T-cell (primary cell): ENCODE measurements at regions not wholly inside any gene's neighbourhood (a gene's known extent, or its start where the extent isn't known, plus 50 kb on each side); places are given as distances from the start of the nearest gene placed in this dataset.

Experiments used
- ATAC-seq, 4 experiments: fragments of 200-7000 bp in 3 of 4; fragments of 150-1000 bp in 1 of 4; cut with Tn5 transposase; replicated peaks in 1 of 4; 1 replicate in 3 of 4; 2 replicates in 1 of 4; pipeline ENCODE4 v1.10.0; 2021; ENCODE audit warnings: moderate library complexity in 3 of 4, mild to moderate bottlenecking in 2 of 4, moderate number of reproducible peaks in 1 of 4
- CTCF ChIA-PET, 2 donors: fragments of 300-600 bp; sonication (Branson Sonifier 250); formaldehyde crosslinking; loops; one replicate each; lab custom pipeline; 2022; ENCODE audit warnings: antibody characterized with exemption in 2 of 2; lab: Charles Lee
- POLR2A ChIA-PET, 2 donors: fragments of 300-600 bp; sonication (Branson Sonifier 250); formaldehyde crosslinking; loops; one replicate each; lab custom pipeline; 2022; ENCODE audit warnings: antibody characterized with exemption in 2 of 2; lab: Charles Lee
- DNase-seq, 35 experiments: peaks; one replicate each; pipeline versions ENCODE4 v3.0.0 to v3.0.0-alpha.2; 2013 to 2023
- H3K27ac ChIP-seq: one replicate; pipeline ENCODE4 v1.5.1; 2013; ENCODE audit warnings: low read length
- H3K27me3 ChIP-seq, 2 experiments: replicated peaks in 1 of 2; 1 replicate in 1 of 2; 2 replicates in 1 of 2; pipeline versions ENCODE4 v1.6.1 to v1.7.0; 2013; ENCODE audit warnings: low read length in 1 of 2, mixed read lengths in 1 of 2; ENCODE audit not compliant: control insufficient read depth in 2 of 2, insufficient read depth in 2 of 2; ENCODE audit errors: extremely low read depth in 1 of 2
- H3K36me3 ChIP-seq, 2 donors: 1 replicate in 1 of 2; 2 replicates in 1 of 2; pipeline versions ENCODE4 v1.6.1 to v1.7.0; 2013; ENCODE audit warnings: low read length in 1 of 2; ENCODE audit not compliant: control insufficient read depth in 2 of 2, insufficient read depth in 1 of 2; ENCODE audit errors: extremely low read depth in 1 of 2
- H3K4me1 ChIP-seq, 2 experiments: 1 replicate in 1 of 2; 2 replicates in 1 of 2; pipeline versions ENCODE4 v1.6.1 to v1.7.0; 2013; ENCODE audit warnings: low read length in 2 of 2, mixed read lengths in 1 of 2; ENCODE audit not compliant: insufficient read depth in 2 of 2, control insufficient read depth in 1 of 2; ENCODE audit errors: extremely low read depth in 1 of 2
- H3K4me3 ChIP-seq, 2 donors: 1 replicate in 1 of 2; 2 replicates in 1 of 2; pipeline versions ENCODE4 v1.5.1 to v1.7.0; 2013; ENCODE audit warnings: mild to moderate bottlenecking in 2 of 2, low read length in 1 of 2, moderate library complexity in 1 of 2; ENCODE audit not compliant: control insufficient read depth in 1 of 2; ENCODE audit errors: extremely low read depth in 1 of 2
- H3K9me3 ChIP-seq: 2 replicates; pipeline ENCODE4 v1.7.0; 2013
- H3K27ac Mint-ChIP-seq, 2 donors: one replicate each; pipeline ENCODE4 v1.8.0; 2020 to 2021; ENCODE audit warnings: mild to moderate bottlenecking in 2 of 2, mixed read lengths in 2 of 2
- H3K27me3 Mint-ChIP-seq, 2 donors: one replicate each; pipeline ENCODE4 v1.8.0; 2021 to 2022; ENCODE audit warnings: mixed read lengths in 2 of 2
- H3K36me3 Mint-ChIP-seq: one replicate; pipeline ENCODE4 v1.8.0; 2021; ENCODE audit warnings: mixed read lengths
- H3K4me1 Mint-ChIP-seq, 3 donors: one replicate each; pipeline ENCODE4 v1.8.0; 2020 to 2022; ENCODE audit warnings: mixed read lengths in 3 of 3, mild to moderate bottlenecking in 1 of 3
- H3K4me3 Mint-ChIP-seq, 3 donors: one replicate each; pipeline ENCODE4 v1.8.0; 2020 to 2022; ENCODE audit warnings: mild to moderate bottlenecking in 3 of 3, mixed read lengths in 3 of 3, moderate library complexity in 3 of 3
- H3K9me3 Mint-ChIP-seq, 3 donors: one replicate each; pipeline ENCODE4 v1.8.0; 2020 to 2022; ENCODE audit warnings: mixed read lengths in 3 of 3
- WGBS: methylation state at CpG from one replicate; pipeline ENCODE4 v1.1.5; 2013; ENCODE audit warnings: missing lambda C conversion rate; ENCODE audit not compliant: insufficient coverage; 5-methylcytosine and 5-hydroxymethylcytosine counted together

DNA sequence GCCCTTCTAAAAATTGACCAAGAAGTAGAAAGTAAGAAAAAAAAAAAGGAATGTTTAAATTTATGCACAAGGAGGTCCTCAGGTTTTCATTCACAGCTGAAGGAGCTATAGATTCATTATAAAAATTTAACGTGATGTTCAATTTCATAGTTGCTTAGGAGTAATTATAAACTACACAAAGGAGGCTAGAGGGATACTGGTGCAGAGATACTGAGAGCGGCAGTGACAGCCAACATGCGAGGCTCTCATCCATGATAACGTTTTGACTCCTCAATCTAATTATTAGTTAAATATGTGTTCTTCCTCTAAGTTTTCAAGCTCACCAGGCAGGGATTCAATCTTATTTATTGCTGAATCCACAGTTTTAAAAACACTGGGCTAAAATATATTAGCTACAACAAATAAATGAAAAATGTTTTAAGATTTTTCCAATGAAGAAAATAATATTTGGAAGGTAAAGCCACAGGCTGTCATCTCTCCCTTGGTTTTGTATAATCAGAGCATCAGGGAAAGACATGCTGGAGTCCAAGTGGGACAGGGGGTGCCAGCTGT lies 49.8 kb upstream of the TRPC4 start:
- CTCF ChIA-PET, result interaction anchor here in 1 of 2 donors (0.7 kb wide), 1 partner anchor 84 kb away, joined by 3 read pairs; no protein-coding TSS in a partner anchor
- POLR2A ChIA-PET, result no interaction called here

More for the DNA sequence above, 49.8 kb upstream of the TRPC4 start:
- no peaks in the 10 kb centered on the region for H3K9me3 ChIP-seq
- no peaks in the 10 kb centered on the region for H3K27me3 ChIP-seq
- no peak overlapping the region for H3K4me3 ChIP-seq
- Mint-ChIP-seq H3K36me3 (no peaks in the 10 kb centered on the region), H3K9me3 (peaks cover 0 to 17% (median 2%) of the 10 kb centered on the region in 3 donors), H3K27me3 (no peaks in the 10 kb centered on the region), H3K27ac (no peak overlapping the region), H3K4me1 (no peaks in the 10 kb centered on the region), H3K4me3 (no peak overlapping the region)
- no peak overlapping the region for H3K27ac ChIP-seq
- no peaks in the 10 kb centered on the region for H3K4me1 ChIP-seq
- DNase-seq (no peak), ATAC-seq (no peak)
- H3K36me3 ChIP-seq, result no peaks in the 10 kb centered on the region
- WGBS, result no CpG with 5 or more reads among the region's 4 CpGs
